ENCODE measurements at regions not wholly inside any gene's neighbourhood (a gene's known extent, or its start where the extent isn't known, plus 50 kb on each side); places are given as distances from the start of the nearest gene placed in this dataset.

GRCh38 chr11:76721755-76722677 lies 51.5 kb upstream of the LRRC32 start:
- peak; percentile 57 for DNase-seq (ENCODE audit: low spot score)

DNA sequence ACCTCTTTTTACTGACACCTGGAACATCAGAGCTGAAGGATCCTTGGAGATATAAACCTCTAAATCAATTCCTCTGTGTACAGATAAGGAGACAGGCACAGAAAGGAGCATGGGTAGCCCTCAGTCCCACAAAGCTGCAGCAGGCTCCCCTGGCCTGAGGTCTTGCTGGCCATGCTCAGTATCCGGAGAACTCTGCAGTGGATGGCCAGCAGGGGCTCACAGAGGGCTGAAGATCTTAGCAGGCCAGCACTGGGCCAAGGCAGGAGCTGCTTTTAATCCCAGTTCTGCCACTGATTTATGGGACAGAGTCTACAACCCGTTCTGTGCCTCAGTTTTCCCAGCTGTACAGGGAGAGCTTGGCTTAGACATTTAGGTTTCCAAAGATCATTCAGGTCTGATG lies 52.6 kb upstream of the LRRC32 start:
- DNase-seq (ENCODE audit: low spot score) = no peak

GRCh38 chr11:76723548-76723947 lies 53.0 kb upstream of the LRRC32 start:
- DNase-seq (ENCODE audit: low spot score) = no peak

DNA sequence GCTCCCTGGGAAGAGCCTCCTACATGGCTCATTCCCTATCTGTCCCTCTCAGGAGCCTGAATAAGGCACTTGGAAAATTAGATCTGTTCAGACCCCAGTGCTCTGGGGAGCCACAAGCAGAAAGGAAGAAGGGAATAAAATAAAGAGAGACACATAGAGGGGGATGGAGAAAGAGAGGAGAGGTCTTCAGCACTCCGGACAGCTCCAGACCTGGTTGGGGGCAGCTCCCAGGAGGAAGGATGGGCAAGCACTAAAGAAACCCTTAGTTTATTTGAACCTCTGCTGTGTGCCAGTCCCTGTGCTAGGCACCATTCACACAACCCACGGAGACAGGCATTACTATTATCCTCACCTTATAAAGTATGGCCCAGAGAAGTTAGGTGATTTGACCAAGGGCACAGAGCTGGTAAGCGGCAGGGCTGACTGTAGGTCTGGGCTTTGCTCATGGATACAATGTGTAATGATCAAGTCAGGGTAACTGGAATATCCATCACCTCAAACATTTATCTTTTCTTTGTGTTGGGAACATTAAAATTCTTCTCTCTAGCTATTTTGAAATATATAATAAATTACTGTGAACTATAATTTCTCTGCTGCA lies 53.7 kb upstream of the LRRC32 start:
- DNase-seq (ENCODE audit: low spot score) = no peak

DNA sequence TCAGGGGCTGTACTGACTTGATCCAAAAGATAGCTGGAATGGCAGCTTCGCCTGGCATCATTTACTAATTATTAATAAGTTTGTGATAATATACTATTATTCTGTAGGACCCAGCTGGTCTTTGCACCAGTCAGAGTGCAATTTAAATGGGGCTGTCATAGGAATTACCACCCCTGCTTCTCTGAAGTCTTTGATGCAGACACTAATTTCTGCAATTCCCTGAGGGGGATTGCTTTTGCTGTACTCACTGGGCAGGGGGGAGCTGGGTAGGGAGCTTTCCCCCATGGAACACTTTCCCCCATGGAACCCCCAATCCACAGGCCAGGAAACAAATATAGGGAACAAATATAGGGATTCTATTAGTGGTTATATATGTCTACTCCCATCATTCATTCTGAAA lies 54.9 kb upstream of the TSKU start:
- DNase-seq (ENCODE audit: low spot score) = no peak

DNA sequence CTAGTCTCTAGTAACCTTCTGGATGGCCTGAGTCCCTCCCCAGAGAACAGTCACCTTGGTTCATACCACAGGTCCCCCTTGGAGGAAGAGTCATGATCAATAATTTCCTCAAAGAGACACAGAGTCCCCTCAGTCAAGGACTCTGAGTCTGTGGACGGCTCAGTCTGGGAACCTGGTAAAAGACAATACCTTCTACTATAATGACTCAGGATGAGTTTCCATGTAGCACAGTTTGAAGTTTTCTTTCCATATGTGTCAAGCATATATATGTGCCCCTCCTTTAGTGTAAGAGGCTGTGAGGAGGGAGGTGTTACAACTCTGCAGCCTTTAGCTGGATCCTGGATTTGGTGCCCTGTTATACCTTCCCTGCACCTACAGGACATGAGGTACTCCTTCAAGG lies 54.4 kb upstream of the TSKU start:
- DNase-seq (ENCODE audit: low spot score) = no peak

- DNase-seq (ENCODE audit: low spot score) = no peak
Measured at GRCh38 chr11:76729214-76729613, 53.9 kb upstream of the TSKU start.

- no peak for DNase-seq (ENCODE audit: low spot score)
Measured at GRCh38 chr11:76730887-76731565, 52.1 kb upstream of the TSKU start.

DNA sequence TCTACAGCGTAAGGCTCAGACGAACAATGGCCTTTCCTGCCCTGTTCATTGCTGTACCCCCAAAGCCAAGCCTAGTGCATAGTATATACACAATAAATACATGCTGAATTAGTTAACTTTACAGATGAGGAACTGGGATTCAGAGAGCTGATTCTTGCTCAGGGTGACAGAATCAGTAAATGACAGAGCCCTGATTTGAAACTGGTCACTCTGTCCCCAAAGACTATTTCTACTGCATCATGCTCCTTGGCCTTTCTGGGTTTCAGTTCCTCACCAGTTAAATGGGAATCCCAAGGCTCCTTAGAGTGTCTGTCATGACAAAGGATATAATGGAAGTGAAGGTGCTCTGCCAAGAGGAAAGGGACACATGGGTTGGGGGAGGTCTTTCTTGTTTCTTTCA lies 50.5 kb upstream of the TSKU start:
- no peak for DNase-seq (ENCODE audit: low spot score)

All from germinal center (tissue), 1 donor.